ENCODE measurements at regions not wholly inside any gene's neighbourhood (a gene's known extent, or its start where the extent isn't known, plus 50 kb on each side); places are given as distances from the start of the nearest gene placed in this dataset.

GRCh38 chr6:67608099-67608749 lies 1026.9 kb upstream of the ADGRB3 start:
- TF ChIP-seq FOXM1 (IDR thresholded peaks at IDR 0.05; ENCODE audit: borderline replicate concordance) (no peak), FOXK2 (IDR thresholded peaks at IDR 0.05) (no peak)
- no peak for DNase-seq (ENCODE audit: extremely low spot score)
- ChIA-PET POLR2A (no interaction called here), CTCF (no interaction called here)

- no peak for TF ChIP-seq ELF4 (IDR thresholded peaks at IDR 0.05)
- no peak for TF ChIP-seq NFRKB (IDR thresholded peaks at IDR 0.05)
- TF ChIP-seq TARDBP (IDR thresholded peaks at IDR 0.05), result no peak
- no peak for TF ChIP-seq ZNF384 (IDR thresholded peaks at IDR 0.05)
- TF ChIP-seq SUZ12 (IDR thresholded peaks at IDR 0.05), result no peak
- TF ChIP-seq L3MBTL2 (conservative IDR thresholded peaks at IDR 0.05), result no peak
- no peak for TF ChIP-seq FOXK2 (IDR thresholded peaks at IDR 0.05)
- no peak for TF ChIP-seq HDGF (IDR thresholded peaks at IDR 0.05; ENCODE audit: borderline replicate concordance)
- no peak for TF ChIP-seq PKNOX1 (IDR thresholded peaks at IDR 0.05)
- TF ChIP-seq ARNT (IDR thresholded peaks at IDR 0.05), result no peak
- TF ChIP-seq FOXM1 (IDR thresholded peaks at IDR 0.05; ENCODE audit: borderline replicate concordance), result no peak
- no peak for TF ChIP-seq SP1 (IDR thresholded peaks at IDR 0.05)
- TF ChIP-seq LEF1 (IDR thresholded peaks at IDR 0.05; ENCODE audit: borderline replicate concordance), result no peak
- TF ChIP-seq FOXA1 (IDR thresholded peaks at IDR 0.05), result no peak
- no peak for TF ChIP-seq BHLHE40 (IDR thresholded peaks at IDR 0.05; ENCODE audit: borderline replicate concordance)
- no peak for TF ChIP-seq CTBP1 (IDR thresholded peaks at IDR 0.05; ENCODE audit: borderline replicate concordance)
- CTCF ChIA-PET, result no interaction called here
- POLR2A ChIA-PET, result no interaction called here
- no peak for DNase-seq (ENCODE audit: extremely low spot score)
Measured at GRCh38 chr6:67606906-67607828, 1027.9 kb upstream of the ADGRB3 start.

DNA sequence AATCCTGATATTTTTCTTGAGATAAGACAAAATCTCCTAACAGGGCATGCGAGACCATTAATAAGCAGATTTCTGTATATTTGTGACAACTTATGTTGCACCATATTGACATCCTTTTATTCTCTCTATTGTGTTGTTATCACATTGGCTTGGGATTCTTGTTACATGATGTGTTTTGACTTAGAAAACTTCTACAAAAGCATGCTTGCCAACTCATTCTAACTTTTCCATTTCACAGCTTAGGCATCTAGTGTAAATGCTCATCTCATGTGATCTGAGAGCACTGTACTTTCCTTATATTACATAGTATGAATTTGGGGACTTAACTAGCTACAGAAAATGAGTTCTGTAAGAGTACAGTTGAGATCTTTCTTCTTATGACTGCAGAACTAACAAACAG lies 1040.7 kb upstream of the ADGRB3 start:
- no peak for DNase-seq (ENCODE audit: extremely low spot score)
- ChIA-PET CTCF (no interaction called here), POLR2A (no interaction called here)
- TF ChIP-seq NFRKB (IDR thresholded peaks at IDR 0.05), result no peak
- TF ChIP-seq BHLHE40 (IDR thresholded peaks at IDR 0.05; ENCODE audit: borderline replicate concordance), result no peak
- TF ChIP-seq CTBP1 (IDR thresholded peaks at IDR 0.05; ENCODE audit: borderline replicate concordance), result no peak
- no peak for TF ChIP-seq FOXA1 (IDR thresholded peaks at IDR 0.05)
- no peak for TF ChIP-seq ELF4 (IDR thresholded peaks at IDR 0.05)

DNA sequence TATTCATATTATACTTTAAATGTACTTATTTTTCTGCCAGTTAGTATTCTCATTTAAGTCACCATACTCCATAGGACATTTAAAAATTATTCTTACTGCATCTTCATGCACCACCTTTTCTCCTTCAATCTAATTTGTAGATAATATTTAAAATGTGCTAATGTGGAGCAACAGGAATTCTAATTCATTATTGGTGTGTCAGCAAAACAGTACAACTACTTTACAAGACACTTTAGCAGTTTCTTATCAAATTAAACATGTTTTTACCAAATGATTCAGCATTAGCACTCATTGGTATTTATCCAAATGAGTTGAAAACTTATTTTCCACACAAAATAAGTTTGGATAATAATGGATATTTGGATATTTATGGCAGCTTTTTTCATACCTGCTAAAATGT lies 1041.8 kb upstream of the ADGRB3 start:
- no peak for DNase-seq (ENCODE audit: extremely low spot score)
- TF ChIP-seq BHLHE40 (IDR thresholded peaks at IDR 0.05; ENCODE audit: borderline replicate concordance) (no peak), ZNF384 (IDR thresholded peaks at IDR 0.05) (no peak), LEF1 (IDR thresholded peaks at IDR 0.05; ENCODE audit: borderline replicate concordance) (no peak), FOXA1 (IDR thresholded peaks at IDR 0.05) (no peak), FOXM1 (IDR thresholded peaks at IDR 0.05; ENCODE audit: borderline replicate concordance) (no peak), PKNOX1 (IDR thresholded peaks at IDR 0.05) (no peak), CTBP1 (IDR thresholded peaks at IDR 0.05; ENCODE audit: borderline replicate concordance) (no peak), SP1 (IDR thresholded peaks at IDR 0.05) (no peak), ELF4 (IDR thresholded peaks at IDR 0.05) (no peak), L3MBTL2 (conservative IDR thresholded peaks at IDR 0.05) (no peak), HDGF (IDR thresholded peaks at IDR 0.05; ENCODE audit: borderline replicate concordance) (no peak), FOXK2 (IDR thresholded peaks at IDR 0.05) (no peak), TARDBP (IDR thresholded peaks at IDR 0.05) (no peak), ARNT (IDR thresholded peaks at IDR 0.05) (no peak), NFRKB (IDR thresholded peaks at IDR 0.05) (no peak), SUZ12 (IDR thresholded peaks at IDR 0.05) (no peak)
- POLR2A ChIA-PET, result no interaction called here
- CTCF ChIA-PET, result no interaction called here

GRCh38 chr6:67591910-67592309 lies 1043.2 kb upstream of the ADGRB3 start:
- ChIA-PET CTCF (no interaction called here), POLR2A (no interaction called here)
- no peak for TF ChIP-seq LEF1 (IDR thresholded peaks at IDR 0.05; ENCODE audit: borderline replicate concordance)
- TF ChIP-seq TARDBP (IDR thresholded peaks at IDR 0.05), result no peak
- no peak for TF ChIP-seq NFRKB (IDR thresholded peaks at IDR 0.05)
- no peak for TF ChIP-seq BHLHE40 (IDR thresholded peaks at IDR 0.05; ENCODE audit: borderline replicate concordance)
- no peak for TF ChIP-seq FOXM1 (IDR thresholded peaks at IDR 0.05; ENCODE audit: borderline replicate concordance)
- no peak for TF ChIP-seq HDGF (IDR thresholded peaks at IDR 0.05; ENCODE audit: borderline replicate concordance)
- TF ChIP-seq PKNOX1 (IDR thresholded peaks at IDR 0.05), result no peak
- no peak for DNase-seq (ENCODE audit: extremely low spot score)

- ChIA-PET POLR2A (no interaction called here), CTCF (no interaction called here)
- no peak for DNase-seq (ENCODE audit: extremely low spot score)
- TF ChIP-seq FOXA1 (IDR thresholded peaks at IDR 0.05) (no peak), FOXM1 (IDR thresholded peaks at IDR 0.05; ENCODE audit: borderline replicate concordance) (no peak), PKNOX1 (IDR thresholded peaks at IDR 0.05) (no peak), L3MBTL2 (conservative IDR thresholded peaks at IDR 0.05) (no peak), ZNF384 (IDR thresholded peaks at IDR 0.05) (no peak), HDGF (IDR thresholded peaks at IDR 0.05; ENCODE audit: borderline replicate concordance) (no peak), CTBP1 (IDR thresholded peaks at IDR 0.05; ENCODE audit: borderline replicate concordance) (no peak), ELF4 (IDR thresholded peaks at IDR 0.05) (no peak), NFRKB (IDR thresholded peaks at IDR 0.05) (no peak), BHLHE40 (IDR thresholded peaks at IDR 0.05; ENCODE audit: borderline replicate concordance) (no peak), SP1 (IDR thresholded peaks at IDR 0.05) (no peak), SUZ12 (IDR thresholded peaks at IDR 0.05) (no peak), LEF1 (IDR thresholded peaks at IDR 0.05; ENCODE audit: borderline replicate concordance) (no peak), FOXK2 (IDR thresholded peaks at IDR 0.05) (no peak), ARNT (IDR thresholded peaks at IDR 0.05) (no peak), TARDBP (IDR thresholded peaks at IDR 0.05) (no peak)
Measured at GRCh38 chr6:67567842-67568241, 1067.2 kb upstream of the ADGRB3 start.
